CD14-positive monocyte (primary cell): ENCODE measurements at regions not wholly inside any gene's neighbourhood (a gene's known extent, or its start where the extent isn't known, plus 50 kb on each side); places are given as distances from the start of the nearest gene placed in this dataset.

ENCODE experiments used
- DNase-seq, 3 donors: peaks; one replicate each; pipeline ENCODE4 v3.0.0-alpha.2; 2011 to 2022
- H2AFZ ChIP-seq: 2 replicates; pipeline ENCODE4 v1.6.0; 2012; ENCODE audit warnings: mild to moderate bottlenecking, low read depth, low read length, inconsistent platforms; ENCODE audit not compliant: insufficient read depth, poor library complexity, severe bottlenecking
- H3K27ac ChIP-seq, 2 donors: 1 replicate in 1 of 2; 2 replicates in 1 of 2; pipeline ENCODE4 v1.5.1; 2012 to 2013; ENCODE audit warnings: low read length in 2 of 2, control low read depth in 1 of 2, inconsistent platforms in 1 of 2, low read depth in 1 of 2, mild to moderate bottlenecking in 1 of 2
- H3K27me3 ChIP-seq, 2 donors: one replicate each; pipeline versions ENCODE4 v1.6.0 to v1.6.1; 2011 to 2013; ENCODE audit warnings: low read length in 2 of 2; ENCODE audit not compliant: control insufficient read depth in 2 of 2, insufficient read depth in 2 of 2
- H3K36me3 ChIP-seq, 2 donors: replicated peaks in 1 of 2; 1 replicate in 1 of 2; 2 replicates in 1 of 2; pipeline versions ENCODE4 v1.5.1 to v1.6.1; 2012 to 2013; ENCODE audit warnings: low read length in 2 of 2, control low read depth in 1 of 2, inconsistent platforms in 1 of 2, mild to moderate bottlenecking in 1 of 2; ENCODE audit not compliant: insufficient read depth in 2 of 2, control insufficient read depth in 1 of 2
- H3K4me1 ChIP-seq, 2 donors: 1 replicate in 1 of 2; 2 replicates in 1 of 2; pipeline versions ENCODE4 v1.5.1 to v1.6.1; 2012 to 2013; ENCODE audit warnings: low read length in 2 of 2, control low read depth in 1 of 2, inconsistent platforms in 1 of 2, mild to moderate bottlenecking in 1 of 2, moderate library complexity in 1 of 2; ENCODE audit not compliant: insufficient read depth in 2 of 2, control insufficient read depth in 1 of 2
- H3K4me2 ChIP-seq: replicated peaks from 2 replicates; pipeline ENCODE3; 2012; ENCODE audit warnings: low read length, moderate library complexity, mild to moderate bottlenecking; ENCODE audit not compliant: poor library complexity, severe bottlenecking; ENCODE audit errors: extremely low read depth
- H3K4me3 ChIP-seq, 3 experiments: fragments of 200-600 bp in 1 of 3; sonication (generic) in 1 of 3; replicated peaks in 1 of 3; 1 replicate in 2 of 3; 2 replicates in 1 of 3; pipeline ENCODE4 v1.5.1; 2011 to 2013; ENCODE audit warnings: low read length in 3 of 3, mild to moderate bottlenecking in 3 of 3, control low read depth in 2 of 3, low read depth in 2 of 3, inconsistent platforms in 1 of 3, moderate library complexity in 1 of 3
- H3K79me2 ChIP-seq: 2 replicates; pipeline ENCODE4 v1.6.0; 2012; ENCODE audit warnings: mild to moderate bottlenecking, control low read depth, inconsistent platforms, low read length, moderate library complexity; ENCODE audit not compliant: insufficient read depth
- H3K9ac ChIP-seq: 2 replicates; pipeline ENCODE4 v1.6.0; 2017; ENCODE audit warnings: low read length, mild to moderate bottlenecking; ENCODE audit not compliant: insufficient read depth, poor library complexity, severe bottlenecking
- H3K9me3 ChIP-seq, 2 donors: replicated peaks in 1 of 2; 1 replicate in 1 of 2; 2 replicates in 1 of 2; pipeline versions ENCODE4 v1.5.1 to v1.6.1; 2012 to 2013; ENCODE audit warnings: low read length in 2 of 2, control low read depth in 1 of 2; ENCODE audit not compliant: control insufficient read depth in 1 of 2, insufficient read depth in 1 of 2
- H4K20me1 ChIP-seq: 2 replicates; pipeline ENCODE4 v1.6.0; 2012; ENCODE audit warnings: mild to moderate bottlenecking, low read length, control low read depth, moderate library complexity; ENCODE audit not compliant: insufficient read depth
- H3K27ac Mint-ChIP-seq, 7 donors: one replicate each; pipeline ENCODE4 v1.8.0; 2020; ENCODE audit warnings: mild to moderate bottlenecking in 7 of 7, mixed read lengths in 7 of 7, moderate library complexity in 6 of 7, inconsistent platforms in 2 of 7
- H3K27me3 Mint-ChIP-seq, 3 donors: one replicate each; pipeline ENCODE4 v1.8.0; 2021 to 2022; ENCODE audit warnings: low read depth in 3 of 3, mild to moderate bottlenecking in 3 of 3, mixed read lengths in 3 of 3, moderate library complexity in 3 of 3, inconsistent platforms in 1 of 3
- H3K36me3 Mint-ChIP-seq, 2 donors: one replicate each; pipeline ENCODE4 v1.8.0; 2020; ENCODE audit warnings: mixed read lengths in 2 of 2, inconsistent platforms in 1 of 2, mild to moderate bottlenecking in 1 of 2
- H3K4me1 Mint-ChIP-seq: one replicate; pipeline ENCODE4 v1.8.0; 2020; ENCODE audit warnings: mild to moderate bottlenecking, mixed read lengths
- H3K4me3 Mint-ChIP-seq, 2 donors: one replicate each; pipeline ENCODE4 v1.8.0; 2020; ENCODE audit warnings: mild to moderate bottlenecking in 2 of 2, mixed read lengths in 2 of 2, moderate library complexity in 1 of 2
- H3K9me3 Mint-ChIP-seq, 7 donors: one replicate each; pipeline ENCODE4 v1.8.0; 2020 to 2022; ENCODE audit warnings: mixed read lengths in 7 of 7, mild to moderate bottlenecking in 6 of 7, moderate library complexity in 6 of 7, inconsistent platforms in 2 of 7
- WGBS: methylation state at CpG from one replicate; pipeline ENCODE4 v1.1.5; 2013; ENCODE audit warnings: missing lambda C conversion rate; ENCODE audit not compliant: insufficient coverage; 5-methylcytosine and 5-hydroxymethylcytosine counted together
- intact Hi-C, 2 donors: fragments of 100-400 bp; cut with micrococcal nuclease; formaldehyde crosslinking; loops; one replicate each; pipeline versions ENCODE4 v1.15.0 to v1.15.1; 2023
- TF ChIP-seq, protein P1 (sequence below): fragments of 200-600 bp; IDR thresholded peaks from one replicate; pipeline ENCODE4 v1.8.0; 2022; ENCODE audit warnings: antibody characterized with exemption, mild to moderate bottlenecking

DNA sequence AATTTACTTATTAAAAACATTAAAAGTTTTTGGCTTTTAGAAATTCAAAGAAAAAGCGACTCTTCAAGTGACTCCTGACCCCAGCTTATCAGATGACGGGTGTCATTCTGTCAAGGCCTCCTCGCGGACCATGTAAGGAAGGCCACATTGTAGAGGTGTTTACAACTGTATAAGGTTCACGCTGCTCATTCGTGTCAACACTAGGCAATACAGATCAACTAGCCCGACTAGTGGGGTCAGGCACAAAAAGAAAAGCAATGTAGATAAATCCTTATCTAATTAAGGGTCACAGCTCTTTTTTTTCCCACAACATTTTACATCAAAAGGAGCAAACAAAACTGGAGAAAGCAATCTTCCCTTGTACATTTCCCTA lies 207.5 kb upstream of the NR2F2 start:
- H3K27ac Mint-ChIP-seq = no peak overlapping the region

DNA sequence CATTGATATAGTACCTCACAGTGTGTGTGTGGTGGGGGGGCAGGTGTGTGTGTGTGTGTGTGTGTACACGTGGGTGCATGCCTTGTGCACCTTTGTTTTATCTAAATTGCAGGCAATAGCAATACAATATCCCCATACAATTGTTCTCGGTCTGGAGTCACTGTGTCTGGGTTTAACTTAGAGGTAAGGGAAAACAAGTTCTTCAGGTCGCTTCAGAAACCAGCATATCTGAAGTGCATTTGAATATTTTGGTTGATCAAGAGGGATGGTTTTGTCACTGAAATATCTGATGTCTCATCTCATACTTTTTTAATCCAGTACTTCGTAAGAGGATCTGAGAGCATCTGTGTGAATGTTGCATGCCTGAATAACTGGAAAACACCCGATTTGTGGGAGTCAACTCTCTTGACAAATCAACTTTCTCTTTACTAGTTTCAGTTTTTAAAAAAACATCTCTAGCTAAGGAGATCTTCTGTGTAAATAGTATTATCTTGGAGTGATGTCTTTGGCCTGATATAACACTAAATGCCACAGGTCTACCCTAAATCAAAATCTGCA lies 206.8 kb upstream of the NR2F2 start:
- Histone ChIP-seq H3K4me3 (no peak overlapping the region), H3K9ac (no peak overlapping the region), H3K79me2 (no peaks in the 10 kb centered on the region), H3K27me3 (no peaks in the 10 kb centered on the region), H3K36me3 (no peaks in the 10 kb centered on the region), H3K9me3 (peaks cover 0 to 3% of the 10 kb centered on the region in 2 donors), H3K27ac (no peak overlapping the region), H2AFZ (no peak overlapping the region), H3K4me1 (no peaks in the 10 kb centered on the region), H4K20me1 (no peaks in the 10 kb centered on the region), H3K4me2 (no peak overlapping the region)
- TF ChIP-seq, protein P1, sequence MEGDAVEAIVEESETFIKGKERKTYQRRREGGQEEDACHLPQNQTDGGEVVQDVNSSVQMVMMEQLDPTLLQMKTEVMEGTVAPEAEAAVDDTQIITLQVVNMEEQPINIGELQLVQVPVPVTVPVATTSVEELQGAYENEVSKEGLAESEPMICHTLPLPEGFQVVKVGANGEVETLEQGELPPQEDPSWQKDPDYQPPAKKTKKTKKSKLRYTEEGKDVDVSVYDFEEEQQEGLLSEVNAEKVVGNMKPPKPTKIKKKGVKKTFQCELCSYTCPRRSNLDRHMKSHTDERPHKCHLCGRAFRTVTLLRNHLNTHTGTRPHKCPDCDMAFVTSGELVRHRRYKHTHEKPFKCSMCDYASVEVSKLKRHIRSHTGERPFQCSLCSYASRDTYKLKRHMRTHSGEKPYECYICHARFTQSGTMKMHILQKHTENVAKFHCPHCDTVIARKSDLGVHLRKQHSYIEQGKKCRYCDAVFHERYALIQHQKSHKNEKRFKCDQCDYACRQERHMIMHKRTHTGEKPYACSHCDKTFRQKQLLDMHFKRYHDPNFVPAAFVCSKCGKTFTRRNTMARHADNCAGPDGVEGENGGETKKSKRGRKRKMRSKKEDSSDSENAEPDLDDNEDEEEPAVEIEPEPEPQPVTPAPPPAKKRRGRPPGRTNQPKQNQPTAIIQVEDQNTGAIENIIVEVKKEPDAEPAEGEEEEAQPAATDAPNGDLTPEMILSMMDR = no peak
- no peak for DNase-seq
- no peaks in the 10 kb centered on the region for H3K4me1 Mint-ChIP-seq
- no peak overlapping the region for H3K4me3 Mint-ChIP-seq
- no peaks in the 10 kb centered on the region for H3K36me3 Mint-ChIP-seq
- no CpG with 5 or more reads among the region's 5 CpGs for WGBS
- intact Hi-C loops = no loop called here
- H3K9me3 Mint-ChIP-seq = peaks cover 2 to 13% (median 7%) of the 10 kb centered on the region in 7 donors
- H3K27ac Mint-ChIP-seq = no peak overlapping the region
- peaks cover 0 to 3% (median 0%) of the 10 kb centered on the region in 3 donors for H3K27me3 Mint-ChIP-seq

More for the DNA sequence above, 207.5 kb upstream of the NR2F2 start:
- Histone ChIP-seq H2AFZ (no peak overlapping the region), H3K79me2 (no peaks in the 10 kb centered on the region), H3K9me3 (peaks cover 0 to 3% of the 10 kb centered on the region in 2 donors), H3K27me3 (no peaks in the 10 kb centered on the region), H4K20me1 (no peaks in the 10 kb centered on the region), H3K4me3 (no peak overlapping the region), H3K9ac (no peak overlapping the region), H3K27ac (no peak overlapping the region), H3K36me3 (no peaks in the 10 kb centered on the region), H3K4me2 (no peak overlapping the region), H3K4me1 (no peaks in the 10 kb centered on the region)
- intact Hi-C loops = no loop called here
- no peak overlapping the region for H3K4me3 Mint-ChIP-seq
- TF ChIP-seq, protein P1 = no peak
- no peaks in the 10 kb centered on the region for H3K4me1 Mint-ChIP-seq
- H3K9me3 Mint-ChIP-seq = peaks cover 2 to 16% (median 7%) of the 10 kb centered on the region in 7 donors
- no peaks in the 10 kb centered on the region for H3K36me3 Mint-ChIP-seq
- peaks cover 0 to 3% (median 0%) of the 10 kb centered on the region in 3 donors for H3K27me3 Mint-ChIP-seq
- WGBS = no CpG with 5 or more reads among the region's 7 CpGs
- DNase-seq = no peak
